CD14-positive monocyte (primary cell): ENCODE measurements at regions not wholly inside any gene's neighbourhood (a gene's known extent, or its start where the extent isn't known, plus 50 kb on each side); places are given as distances from the start of the nearest gene placed in this dataset.

ENCODE experiments used
- DNase-seq, 3 donors: peaks; one replicate each; pipeline ENCODE4 v3.0.0-alpha.2; 2011 to 2022
- H2AFZ ChIP-seq: 2 replicates; pipeline ENCODE4 v1.6.0; 2012; ENCODE audit warnings: mild to moderate bottlenecking, low read depth, low read length, inconsistent platforms; ENCODE audit not compliant: insufficient read depth, poor library complexity, severe bottlenecking
- H3K27ac ChIP-seq, 2 donors: 1 replicate in 1 of 2; 2 replicates in 1 of 2; pipeline ENCODE4 v1.5.1; 2012 to 2013; ENCODE audit warnings: low read length in 2 of 2, control low read depth in 1 of 2, inconsistent platforms in 1 of 2, low read depth in 1 of 2, mild to moderate bottlenecking in 1 of 2
- H3K27me3 ChIP-seq, 2 donors: one replicate each; pipeline versions ENCODE4 v1.6.0 to v1.6.1; 2011 to 2013; ENCODE audit warnings: low read length in 2 of 2; ENCODE audit not compliant: control insufficient read depth in 2 of 2, insufficient read depth in 2 of 2
- H3K36me3 ChIP-seq, 2 donors: replicated peaks in 1 of 2; 1 replicate in 1 of 2; 2 replicates in 1 of 2; pipeline versions ENCODE4 v1.5.1 to v1.6.1; 2012 to 2013; ENCODE audit warnings: low read length in 2 of 2, control low read depth in 1 of 2, inconsistent platforms in 1 of 2, mild to moderate bottlenecking in 1 of 2; ENCODE audit not compliant: insufficient read depth in 2 of 2, control insufficient read depth in 1 of 2
- H3K4me1 ChIP-seq, 2 donors: 1 replicate in 1 of 2; 2 replicates in 1 of 2; pipeline versions ENCODE4 v1.5.1 to v1.6.1; 2012 to 2013; ENCODE audit warnings: low read length in 2 of 2, control low read depth in 1 of 2, inconsistent platforms in 1 of 2, mild to moderate bottlenecking in 1 of 2, moderate library complexity in 1 of 2; ENCODE audit not compliant: insufficient read depth in 2 of 2, control insufficient read depth in 1 of 2
- H3K4me2 ChIP-seq: replicated peaks from 2 replicates; pipeline ENCODE3; 2012; ENCODE audit warnings: low read length, moderate library complexity, mild to moderate bottlenecking; ENCODE audit not compliant: poor library complexity, severe bottlenecking; ENCODE audit errors: extremely low read depth
- H3K4me3 ChIP-seq, 3 experiments: fragments of 200-600 bp in 1 of 3; sonication (generic) in 1 of 3; replicated peaks in 1 of 3; 1 replicate in 2 of 3; 2 replicates in 1 of 3; pipeline ENCODE4 v1.5.1; 2011 to 2013; ENCODE audit warnings: low read length in 3 of 3, mild to moderate bottlenecking in 3 of 3, control low read depth in 2 of 3, low read depth in 2 of 3, inconsistent platforms in 1 of 3, moderate library complexity in 1 of 3
- H3K79me2 ChIP-seq: 2 replicates; pipeline ENCODE4 v1.6.0; 2012; ENCODE audit warnings: mild to moderate bottlenecking, control low read depth, inconsistent platforms, low read length, moderate library complexity; ENCODE audit not compliant: insufficient read depth
- H3K9ac ChIP-seq: 2 replicates; pipeline ENCODE4 v1.6.0; 2017; ENCODE audit warnings: low read length, mild to moderate bottlenecking; ENCODE audit not compliant: insufficient read depth, poor library complexity, severe bottlenecking
- H3K9me3 ChIP-seq, 2 donors: replicated peaks in 1 of 2; 1 replicate in 1 of 2; 2 replicates in 1 of 2; pipeline versions ENCODE4 v1.5.1 to v1.6.1; 2012 to 2013; ENCODE audit warnings: low read length in 2 of 2, control low read depth in 1 of 2; ENCODE audit not compliant: control insufficient read depth in 1 of 2, insufficient read depth in 1 of 2
- H4K20me1 ChIP-seq: 2 replicates; pipeline ENCODE4 v1.6.0; 2012; ENCODE audit warnings: mild to moderate bottlenecking, low read length, control low read depth, moderate library complexity; ENCODE audit not compliant: insufficient read depth
- H3K27ac Mint-ChIP-seq, 7 donors: one replicate each; pipeline ENCODE4 v1.8.0; 2020; ENCODE audit warnings: mild to moderate bottlenecking in 7 of 7, mixed read lengths in 7 of 7, moderate library complexity in 6 of 7, inconsistent platforms in 2 of 7
- H3K27me3 Mint-ChIP-seq, 3 donors: one replicate each; pipeline ENCODE4 v1.8.0; 2021 to 2022; ENCODE audit warnings: low read depth in 3 of 3, mild to moderate bottlenecking in 3 of 3, mixed read lengths in 3 of 3, moderate library complexity in 3 of 3, inconsistent platforms in 1 of 3
- H3K36me3 Mint-ChIP-seq, 2 donors: one replicate each; pipeline ENCODE4 v1.8.0; 2020; ENCODE audit warnings: mixed read lengths in 2 of 2, inconsistent platforms in 1 of 2, mild to moderate bottlenecking in 1 of 2
- H3K4me1 Mint-ChIP-seq: one replicate; pipeline ENCODE4 v1.8.0; 2020; ENCODE audit warnings: mild to moderate bottlenecking, mixed read lengths
- H3K4me3 Mint-ChIP-seq, 2 donors: one replicate each; pipeline ENCODE4 v1.8.0; 2020; ENCODE audit warnings: mild to moderate bottlenecking in 2 of 2, mixed read lengths in 2 of 2, moderate library complexity in 1 of 2
- H3K9me3 Mint-ChIP-seq, 7 donors: one replicate each; pipeline ENCODE4 v1.8.0; 2020 to 2022; ENCODE audit warnings: mixed read lengths in 7 of 7, mild to moderate bottlenecking in 6 of 7, moderate library complexity in 6 of 7, inconsistent platforms in 2 of 7
- CTCF ChIP-seq: fragments of 200-600 bp; IDR thresholded peaks from one replicate; pipeline ENCODE4 v1.8.0; 2022; ENCODE audit warnings: antibody characterized with exemption, mild to moderate bottlenecking
- WGBS: methylation state at CpG from one replicate; pipeline ENCODE4 v1.1.5; 2013; ENCODE audit warnings: missing lambda C conversion rate; ENCODE audit not compliant: insufficient coverage; 5-methylcytosine and 5-hydroxymethylcytosine counted together
- intact Hi-C, 2 donors: fragments of 100-400 bp; cut with micrococcal nuclease; formaldehyde crosslinking; loops; one replicate each; pipeline versions ENCODE4 v1.15.0 to v1.15.1; 2023

- 69% methylated on average over 2 of the region's 2 CpGs for WGBS
- Histone ChIP-seq H4K20me1 (no peaks in the 10 kb centered on the region), H3K36me3 (no peaks in the 10 kb centered on the region), H3K4me3 (no peak overlapping the region), H3K9ac (no peak overlapping the region), H3K79me2 (no peaks in the 10 kb centered on the region), H2AFZ (no peak overlapping the region), H3K27me3 (no peaks in the 10 kb centered on the region), H3K4me1 (no peaks in the 10 kb centered on the region), H3K9me3 (no peaks in the 10 kb centered on the region), H3K4me2 (no peak overlapping the region), H3K27ac (no peak overlapping the region)
- Mint-ChIP-seq H3K27me3 (peaks cover 4 to 7% (median 4%) of the 10 kb centered on the region in 3 donors), H3K4me3 (no peak overlapping the region), H3K27ac (no peak overlapping the region), H3K9me3 (peaks cover 2 to 10% (median 4%) of the 10 kb centered on the region in 7 donors), H3K36me3 (no peaks in the 10 kb centered on the region), H3K4me1 (peaks cover 5% of the 10 kb centered on the region)
- DNase-seq: no peak
- no peak for TF ChIP-seq CTCF
- intact Hi-C loops: no loop called here
Measured at GRCh38 chr10:124239134-124239533, 145.7 kb upstream of the CHST15 start.

GRCh38 chr10:124238367-124238766 is 145.0 kb upstream of the CHST15 start:
- H3K79me2 ChIP-seq: no peaks in the 10 kb centered on the region
- no peaks in the 10 kb centered on the region for H3K27me3 ChIP-seq
- H3K4me3 ChIP-seq: no peak overlapping the region
- Mint-ChIP-seq H3K9me3 (peaks cover 2 to 10% (median 4%) of the 10 kb centered on the region in 7 donors), H3K27me3 (peaks cover 4 to 9% (median 6%) of the 10 kb centered on the region in 3 donors), H3K4me1 (peaks cover 5% of the 10 kb centered on the region), H3K4me3 (no peak overlapping the region), H3K27ac (no peak overlapping the region), H3K36me3 (no peaks in the 10 kb centered on the region)
- H4K20me1 ChIP-seq: no peaks in the 10 kb centered on the region
- no peak for DNase-seq
- H3K36me3 ChIP-seq: no peaks in the 10 kb centered on the region
- intact Hi-C loops: no loop called here
- 99% methylated on average over 8 of the region's 8 CpGs for WGBS
- H3K4me2 ChIP-seq: no peak overlapping the region
- no peak overlapping the region for H3K9ac ChIP-seq
- H3K27ac ChIP-seq: no peak overlapping the region
- H2AFZ ChIP-seq: no peak overlapping the region
- H3K4me1 ChIP-seq: no peaks in the 10 kb centered on the region
- H3K9me3 ChIP-seq: no peaks in the 10 kb centered on the region
- no peak for TF ChIP-seq CTCF
